AG09309 (cell line): ENCODE measurements at regions not wholly inside any gene's neighbourhood (a gene's known extent, or its start where the extent isn't known, plus 50 kb on each side); places are given as distances from the start of the nearest gene placed in this dataset.

Experiments used
- DNase-seq: peaks from one replicate; pipeline ENCODE4 v3.0.0-alpha.2; 2010; ENCODE audit warnings: low read depth
- H3K4me3 ChIP-seq: 2 replicates; pipeline ENCODE4 v1.5.1; 2011; ENCODE audit warnings: mild to moderate bottlenecking, low read depth, low read length, moderate library complexity; ENCODE audit not compliant: control insufficient read depth
- TF ChIP-seq, protein P1 (sequence below): IDR thresholded peaks from 2 replicates; pipeline ENCODE4 v1.5.1; 2011; ENCODE audit warnings: mild to moderate bottlenecking, low read depth, low read length, inconsistent platforms; ENCODE audit not compliant: insufficient read depth, control insufficient read depth; ENCODE audit errors: missing control alignments

DNA sequence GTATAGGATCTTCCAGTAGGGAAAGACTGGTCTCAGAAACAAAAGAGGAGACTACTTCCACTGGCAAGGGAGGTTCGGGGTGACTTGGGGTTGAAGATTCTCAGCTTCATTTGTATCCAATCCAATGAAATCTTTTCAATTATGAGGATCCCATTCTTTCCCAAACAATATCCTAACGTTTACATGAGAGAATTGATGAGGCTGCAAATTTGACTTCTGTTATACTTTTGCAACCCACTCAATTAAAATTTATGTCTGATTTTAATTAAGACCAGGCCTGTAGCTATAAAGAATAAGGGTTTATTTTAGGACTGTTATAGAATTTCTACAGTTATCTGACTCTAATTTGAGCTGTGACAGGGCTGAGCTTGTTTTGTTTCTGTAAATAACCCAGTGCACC, 251.5 kb downstream of the ANKRD7 start:
- TF ChIP-seq, protein P1, sequence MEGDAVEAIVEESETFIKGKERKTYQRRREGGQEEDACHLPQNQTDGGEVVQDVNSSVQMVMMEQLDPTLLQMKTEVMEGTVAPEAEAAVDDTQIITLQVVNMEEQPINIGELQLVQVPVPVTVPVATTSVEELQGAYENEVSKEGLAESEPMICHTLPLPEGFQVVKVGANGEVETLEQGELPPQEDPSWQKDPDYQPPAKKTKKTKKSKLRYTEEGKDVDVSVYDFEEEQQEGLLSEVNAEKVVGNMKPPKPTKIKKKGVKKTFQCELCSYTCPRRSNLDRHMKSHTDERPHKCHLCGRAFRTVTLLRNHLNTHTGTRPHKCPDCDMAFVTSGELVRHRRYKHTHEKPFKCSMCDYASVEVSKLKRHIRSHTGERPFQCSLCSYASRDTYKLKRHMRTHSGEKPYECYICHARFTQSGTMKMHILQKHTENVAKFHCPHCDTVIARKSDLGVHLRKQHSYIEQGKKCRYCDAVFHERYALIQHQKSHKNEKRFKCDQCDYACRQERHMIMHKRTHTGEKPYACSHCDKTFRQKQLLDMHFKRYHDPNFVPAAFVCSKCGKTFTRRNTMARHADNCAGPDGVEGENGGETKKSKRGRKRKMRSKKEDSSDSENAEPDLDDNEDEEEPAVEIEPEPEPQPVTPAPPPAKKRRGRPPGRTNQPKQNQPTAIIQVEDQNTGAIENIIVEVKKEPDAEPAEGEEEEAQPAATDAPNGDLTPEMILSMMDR: no peak
- DNase-seq: no peak
- no peak overlapping the region for H3K4me3 ChIP-seq

GRCh38 chr7:118477036-118477435, 252.5 kb downstream of the ANKRD7 start:
- TF ChIP-seq, protein P1: no peak
- no peak overlapping the region for H3K4me3 ChIP-seq
- no peak for DNase-seq

DNA sequence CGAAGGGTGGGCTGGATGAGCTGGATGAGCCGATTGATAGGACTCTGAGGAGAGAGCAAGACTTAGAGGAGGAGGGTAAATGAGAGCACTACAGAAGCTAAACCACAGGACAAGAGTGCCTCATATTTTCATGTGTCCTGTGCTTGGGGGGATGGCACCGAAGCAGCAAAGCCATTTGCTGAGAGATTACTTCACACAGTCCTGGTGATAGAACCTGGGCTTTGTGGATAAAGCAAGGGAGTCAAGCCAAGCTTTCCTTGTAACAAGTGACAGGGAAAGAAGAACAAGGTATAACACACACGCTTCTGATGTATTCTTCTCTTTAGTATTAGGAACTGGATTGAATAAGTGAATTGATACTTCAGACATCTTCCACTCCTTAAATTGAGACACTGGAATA, 253.7 kb downstream of the ANKRD7 start:
- no peak overlapping the region for H3K4me3 ChIP-seq
- no peak for DNase-seq

DNA sequence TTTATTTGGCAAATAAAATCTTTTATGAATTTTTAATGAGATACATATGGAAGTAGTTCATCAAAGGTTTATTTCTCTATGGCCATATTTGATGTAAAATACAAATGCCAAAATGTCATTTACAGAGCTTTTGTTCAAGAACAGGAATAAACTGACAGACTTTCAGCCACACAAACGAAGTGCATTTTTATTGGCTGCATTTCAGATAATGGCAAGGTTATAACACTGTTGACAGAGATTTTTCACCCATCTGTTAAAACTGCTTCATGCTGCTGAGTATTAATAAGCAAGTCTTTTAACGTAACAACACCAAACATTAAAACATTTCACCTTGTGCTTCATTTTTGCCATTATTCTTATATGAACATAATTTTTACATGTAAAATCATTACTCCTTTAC, 254.4 kb downstream of the ANKRD7 start:
- TF ChIP-seq, protein P1: no peak
- no peak overlapping the region for H3K4me3 ChIP-seq
- no peak for DNase-seq

More for the DNA sequence above, 253.7 kb downstream of the ANKRD7 start:
- TF ChIP-seq, protein P1: no peak

DNA sequence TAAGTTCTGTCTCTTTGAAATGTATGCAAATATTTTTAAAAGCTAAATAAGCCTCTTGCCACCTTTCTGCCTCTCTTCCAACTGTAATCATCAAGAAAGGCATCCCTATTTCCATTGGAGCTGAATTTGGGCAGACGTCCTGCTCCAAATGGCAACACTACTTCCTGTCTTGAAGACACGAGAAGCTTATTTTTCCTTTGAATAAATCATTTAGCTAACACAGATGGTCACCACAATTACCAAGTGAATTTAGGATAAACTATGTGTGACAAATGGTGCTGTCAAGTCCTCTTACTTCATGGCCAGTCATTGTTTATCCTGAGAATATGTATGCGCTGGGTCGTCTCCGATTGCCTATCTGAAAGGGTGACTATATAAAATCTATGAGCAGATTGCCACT, 268.0 kb downstream of the ANKRD7 start:
- no peak for DNase-seq
- no peak overlapping the region for H3K4me3 ChIP-seq
- TF ChIP-seq, protein P1: no peak

GRCh38 chr7:118496138-118496644, 271.7 kb downstream of the ANKRD7 start:
- TF ChIP-seq, protein P1: no peak
- DNase-seq: no peak
- no peak overlapping the region for H3K4me3 ChIP-seq

DNA sequence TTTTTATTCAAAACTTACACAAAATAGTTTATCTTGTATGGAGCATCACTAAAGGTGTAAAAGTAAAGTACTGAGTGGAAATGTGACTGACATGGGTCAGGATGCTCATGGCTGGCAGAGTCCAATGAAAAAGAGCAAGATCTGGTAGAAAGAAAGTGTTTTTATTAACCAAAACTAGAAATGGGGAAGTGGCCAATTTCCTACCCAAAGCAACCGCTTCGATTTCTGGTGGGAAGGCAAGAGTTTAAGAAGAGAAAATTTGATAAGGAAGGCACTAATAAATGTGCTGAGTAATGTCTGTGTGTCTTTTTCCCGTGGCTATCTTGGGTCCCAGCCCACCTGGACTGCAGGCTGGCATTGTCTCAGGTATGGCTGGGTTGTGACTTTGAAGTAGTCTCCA, 277.7 kb downstream of the ANKRD7 start:
- no peak for DNase-seq
- TF ChIP-seq, protein P1: no peak
- no peak overlapping the region for H3K4me3 ChIP-seq
